BJ (cell line): ENCODE measurements at regions not wholly inside any gene's neighbourhood (a gene's known extent, or its start where the extent isn't known, plus 50 kb on each side); places are given as distances from the start of the nearest gene placed in this dataset.

ENCODE experiments used
- CTCF ChIA-PET: fragments of 350-600 bp; formaldehyde crosslinking; extraction: SDS; loops from one replicate; lab custom pipeline; 2021; ENCODE audit warnings: antibody characterized with exemption, inconsistent platforms; lab: Yijun Ruan, JAX
- POLR2A ChIA-PET: fragments of 300-600 bp; sonication (Branson Sonifier 250); formaldehyde crosslinking; extraction: SDS; loops from one replicate; lab custom pipeline; 2021; ENCODE audit warnings: antibody characterized with exemption; lab: Charles Lee
- DNase-seq: peaks from one replicate; pipeline ENCODE4 v3.0.0-alpha.2; 2011; ENCODE audit warnings: low read depth
- H3K27me3 ChIP-seq: 2 replicates; pipeline ENCODE4 v1.6.0; 2011; ENCODE audit warnings: low read length; ENCODE audit not compliant: control insufficient read depth, insufficient read depth
- H3K36me3 ChIP-seq: 2 replicates; pipeline ENCODE4 v1.5.1; 2011; ENCODE audit warnings: low read length; ENCODE audit not compliant: control insufficient read depth, insufficient read depth
- H3K4me3 ChIP-seq: 2 replicates; pipeline ENCODE4 v1.5.1; 2011; ENCODE audit warnings: low read depth, mild to moderate bottlenecking, control low read depth, low read length
- TF ChIP-seq, protein P1 (sequence below): IDR thresholded peaks from 2 replicates; pipeline ENCODE4 v1.5.1; 2011; ENCODE audit warnings: low read depth, mild to moderate bottlenecking, control low read depth, inconsistent platforms, low read length, moderate library complexity; ENCODE audit not compliant: insufficient read depth

DNA sequence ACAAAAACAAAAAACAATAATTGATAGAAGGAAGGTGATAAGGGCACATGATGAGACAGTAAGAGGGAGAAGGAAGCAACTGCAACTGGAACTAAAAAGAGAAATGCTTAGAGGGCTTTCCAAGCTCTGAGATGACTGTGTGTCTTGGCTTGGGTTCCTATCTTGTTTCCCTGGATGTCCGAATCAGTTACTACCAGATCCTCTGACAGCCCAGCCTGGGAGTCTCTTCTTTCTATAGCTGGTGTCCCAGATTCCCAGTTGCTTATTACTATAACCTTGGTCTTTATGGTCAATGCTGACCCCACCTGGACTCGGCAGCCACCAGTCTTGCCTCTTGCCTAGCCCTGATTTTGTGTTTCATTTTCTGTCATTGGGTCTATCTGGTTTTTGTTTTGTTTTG lies 116.4 kb downstream of the RFC3 start:
- CTCF ChIA-PET, result interaction anchor here (0.6 to 0.7 kb wide), 3 partner anchors 24 to 1220 kb away, joined by 3 read pairs; no protein-coding TSS in a partner anchor
- no peak for DNase-seq
- POLR2A ChIA-PET, result no interaction called here
- H3K4me3 ChIP-seq, result no peak overlapping the region
- no peaks in the 10 kb centered on the region for H3K27me3 ChIP-seq
- no peaks in the 10 kb centered on the region for H3K36me3 ChIP-seq
- TF ChIP-seq, protein P1, sequence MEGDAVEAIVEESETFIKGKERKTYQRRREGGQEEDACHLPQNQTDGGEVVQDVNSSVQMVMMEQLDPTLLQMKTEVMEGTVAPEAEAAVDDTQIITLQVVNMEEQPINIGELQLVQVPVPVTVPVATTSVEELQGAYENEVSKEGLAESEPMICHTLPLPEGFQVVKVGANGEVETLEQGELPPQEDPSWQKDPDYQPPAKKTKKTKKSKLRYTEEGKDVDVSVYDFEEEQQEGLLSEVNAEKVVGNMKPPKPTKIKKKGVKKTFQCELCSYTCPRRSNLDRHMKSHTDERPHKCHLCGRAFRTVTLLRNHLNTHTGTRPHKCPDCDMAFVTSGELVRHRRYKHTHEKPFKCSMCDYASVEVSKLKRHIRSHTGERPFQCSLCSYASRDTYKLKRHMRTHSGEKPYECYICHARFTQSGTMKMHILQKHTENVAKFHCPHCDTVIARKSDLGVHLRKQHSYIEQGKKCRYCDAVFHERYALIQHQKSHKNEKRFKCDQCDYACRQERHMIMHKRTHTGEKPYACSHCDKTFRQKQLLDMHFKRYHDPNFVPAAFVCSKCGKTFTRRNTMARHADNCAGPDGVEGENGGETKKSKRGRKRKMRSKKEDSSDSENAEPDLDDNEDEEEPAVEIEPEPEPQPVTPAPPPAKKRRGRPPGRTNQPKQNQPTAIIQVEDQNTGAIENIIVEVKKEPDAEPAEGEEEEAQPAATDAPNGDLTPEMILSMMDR, result no peak

DNA sequence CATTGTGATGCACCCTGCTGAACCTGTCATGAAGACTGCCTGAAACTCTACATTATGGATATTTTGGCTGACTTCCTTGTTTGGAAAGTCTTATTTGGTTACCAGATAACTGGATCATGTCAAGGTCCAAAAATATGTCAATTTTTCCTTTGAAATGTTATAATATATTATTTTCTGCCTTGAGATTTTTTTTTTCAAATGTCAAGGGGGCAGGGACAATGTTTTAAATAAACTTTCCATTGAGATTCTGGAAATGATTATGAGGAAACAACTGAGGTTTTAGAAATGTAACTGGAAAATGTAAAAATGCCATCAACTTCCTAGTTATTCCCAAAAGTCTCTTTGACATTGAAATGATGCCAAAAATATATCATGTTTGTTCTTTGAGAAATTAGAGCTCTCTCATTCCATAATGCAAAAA lies 117.0 kb downstream of the RFC3 start:
- TF ChIP-seq, protein P1, result no peak
- Histone ChIP-seq H3K4me3 (no peak overlapping the region), H3K36me3 (no peaks in the 10 kb centered on the region), H3K27me3 (no peaks in the 10 kb centered on the region)
- POLR2A ChIA-PET, result interaction anchor here (0.8 kb wide), 1 partner anchor 423 kb away, joined by 4 read pairs; no protein-coding TSS in a partner anchor
- CTCF ChIA-PET, result interaction anchor here (0.6 kb wide), 1 partner anchor 613 kb away, joined by 3 read pairs; no protein-coding TSS in a partner anchor
- DNase-seq, result no peak

DNA sequence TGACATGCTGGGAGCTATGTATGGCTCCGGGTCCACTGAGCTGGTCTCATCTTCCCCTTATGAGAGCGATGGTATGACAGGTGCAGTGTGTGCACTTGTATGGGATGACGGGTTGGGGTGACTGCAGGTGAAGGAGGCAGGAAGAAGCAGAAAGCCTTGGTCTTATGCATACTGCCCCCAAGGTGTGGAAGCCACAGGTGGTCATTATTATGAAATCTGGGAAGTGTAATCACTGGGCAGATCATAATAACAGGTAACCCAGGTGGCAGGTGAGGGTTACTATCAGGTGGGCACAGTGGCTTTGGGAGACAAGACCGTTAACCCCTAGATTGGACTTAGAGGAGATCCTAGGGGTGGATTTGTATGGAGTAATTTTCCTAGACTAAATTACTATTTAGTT lies 118.0 kb downstream of the RFC3 start:
- no peaks in the 10 kb centered on the region for H3K36me3 ChIP-seq
- ChIA-PET CTCF (no interaction called here), POLR2A (no interaction called here)
- no peak overlapping the region for H3K4me3 ChIP-seq
- TF ChIP-seq, protein P1, result no peak
- no peaks in the 10 kb centered on the region for H3K27me3 ChIP-seq
- DNase-seq, result no peak

DNA sequence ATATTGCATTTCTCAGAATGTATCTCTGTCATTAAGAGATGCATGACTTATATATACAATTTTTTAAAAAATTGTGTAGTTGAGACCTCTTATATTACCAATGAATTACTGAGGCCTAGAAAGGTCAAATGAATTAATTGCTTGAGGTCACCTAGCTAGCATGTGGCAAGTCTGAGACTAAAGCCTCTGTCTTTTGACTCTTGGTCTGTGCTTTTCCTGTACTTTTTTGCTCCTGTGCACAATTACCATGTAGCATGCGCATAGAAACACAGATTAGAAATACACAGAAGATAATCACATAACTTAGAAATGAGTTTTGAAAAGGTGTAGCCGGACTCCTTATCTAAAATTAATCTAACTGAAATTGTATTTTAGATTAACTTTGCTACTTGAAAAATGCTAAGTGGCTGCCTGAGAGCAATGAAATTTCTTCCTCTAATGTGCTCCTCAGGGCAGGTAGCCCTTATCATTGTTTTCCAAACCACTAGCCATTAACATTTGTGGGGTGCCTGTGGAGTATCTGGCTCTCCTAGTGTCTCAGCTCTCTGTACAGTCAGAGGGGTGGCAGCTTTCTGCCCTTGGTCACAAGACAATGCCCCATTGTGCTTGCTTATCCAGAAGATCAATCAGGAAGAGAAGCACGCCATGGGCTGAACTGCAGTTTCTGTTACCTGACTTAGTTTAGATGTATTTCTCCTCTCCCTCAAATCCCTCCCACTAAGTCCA lies 119.6 kb downstream of the RFC3 start:
- DNase-seq, result no peak
- Histone ChIP-seq H3K4me3 (no peak overlapping the region), H3K36me3 (no peaks in the 10 kb centered on the region), H3K27me3 (no peaks in the 10 kb centered on the region)
- TF ChIP-seq, protein P1, result no peak
- CTCF ChIA-PET, result no interaction called here
- POLR2A ChIA-PET, result no interaction called here

DNA sequence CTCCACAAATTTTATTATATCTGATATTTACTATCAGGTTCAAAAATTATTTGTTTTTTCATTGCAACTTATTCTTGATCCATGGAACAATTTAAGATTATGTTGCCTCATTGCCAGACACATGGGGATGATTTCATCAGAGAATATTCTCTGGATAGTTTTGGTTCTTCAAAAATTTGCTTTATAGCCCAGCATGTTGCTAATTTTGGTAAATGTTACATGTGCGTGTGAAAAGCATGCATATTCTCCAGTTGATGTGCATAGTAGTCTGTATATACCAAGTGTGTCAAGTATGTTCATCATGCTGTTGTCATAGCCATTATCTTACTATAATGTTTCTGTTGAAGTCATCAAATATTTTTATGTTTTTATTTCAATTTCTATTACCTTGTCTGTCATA lies 122.3 kb downstream of the RFC3 start:
- ChIA-PET POLR2A (no interaction called here), CTCF (no interaction called here)
- Histone ChIP-seq H3K36me3 (no peaks in the 10 kb centered on the region), H3K4me3 (no peak overlapping the region), H3K27me3 (no peaks in the 10 kb centered on the region)
- TF ChIP-seq, protein P1, result no peak
- no peak for DNase-seq
